Liver (tissue), 7 donors: ENCODE measurements at regions not wholly inside any gene's neighbourhood (a gene's known extent, or its start where the extent isn't known, plus 50 kb on each side); places are given as distances from the start of the nearest gene placed in this dataset.

Experiments used
- DNase-seq: peaks from one replicate; pipeline ENCODE4 v3.0.0-alpha.2; 2017; ENCODE audit warnings: low spot score
- H3K27ac ChIP-seq, 2 donors: one replicate each; pipeline ENCODE4 v1.7.0; 2013; ENCODE audit warnings: inconsistent platforms in 2 of 2, low read length in 2 of 2, control low read depth in 1 of 2, low read depth in 1 of 2, mild to moderate bottlenecking in 1 of 2
- H3K27me3 ChIP-seq, 4 donors: one replicate each; pipeline versions ENCODE4 v1.6.1 to v1.7.0; 2013; ENCODE audit warnings: low read length in 3 of 4, inconsistent platforms in 1 of 4, mild to moderate bottlenecking in 1 of 4, moderate library complexity in 1 of 4; ENCODE audit not compliant: control insufficient read depth in 4 of 4, insufficient read depth in 4 of 4
- H3K36me3 ChIP-seq, 4 donors: one replicate each; pipeline versions ENCODE4 v1.6.1 to v1.7.0; 2013; ENCODE audit warnings: low read length in 3 of 4, mild to moderate bottlenecking in 3 of 4, low read depth in 1 of 4, moderate library complexity in 1 of 4; ENCODE audit not compliant: control insufficient read depth in 4 of 4, insufficient read depth in 3 of 4
- H3K4me1 ChIP-seq, 4 donors: one replicate each; pipeline versions ENCODE4 v1.6.1 to v1.7.0; 2013; ENCODE audit warnings: low read length in 3 of 4, mild to moderate bottlenecking in 3 of 4, moderate library complexity in 1 of 4; ENCODE audit not compliant: control insufficient read depth in 4 of 4, insufficient read depth in 4 of 4
- H3K4me3 ChIP-seq, 3 donors: one replicate each; pipeline versions ENCODE4 v1.6.1 to v1.7.0; 2013; ENCODE audit warnings: low read length in 3 of 3, control low read depth in 1 of 3, low read depth in 1 of 3, mild to moderate bottlenecking in 1 of 3
- H3K9ac ChIP-seq, 2 donors: one replicate each; pipeline ENCODE4 v1.7.0; 2013; ENCODE audit warnings: low read length in 2 of 2, mild to moderate bottlenecking in 2 of 2, moderate library complexity in 2 of 2, control low read depth in 1 of 2, low read depth in 1 of 2
- H3K9me3 ChIP-seq, 4 donors: one replicate each; pipeline versions ENCODE4 v1.6.1 to v1.7.0; 2013; ENCODE audit warnings: low read length in 3 of 4; ENCODE audit not compliant: control insufficient read depth in 4 of 4
- ATF3 ChIP-seq: IDR thresholded peaks from 2 replicates; pipeline ENCODE4 v1.6.1; 2016; ENCODE audit warnings: antibody characterized with exemption
- CTCF ChIP-seq: fragments of 150-350 bp; IDR thresholded peaks from 2 replicates; pipeline ENCODE4 v1.5.1; 2017; ENCODE audit warnings: improper control_type of control experiment, low read depth, low read length; ENCODE audit not compliant: missing input control
- FOXA1 ChIP-seq: IDR thresholded peaks from 2 replicates; pipeline ENCODE4 v1.6.1; 2016; ENCODE audit warnings: antibody characterized with exemption
- GABPA ChIP-seq, 2 donors: IDR thresholded peaks in 1 of 2; conservative IDR thresholded peaks in 1 of 2; 2 replicates each; pipeline ENCODE4 v1.6.1; 2016; ENCODE audit warnings: antibody characterized with exemption in 2 of 2, mild to moderate bottlenecking in 1 of 2, moderate library complexity in 1 of 2
- HNF4A ChIP-seq, 2 donors: conservative IDR thresholded peaks; 2 replicates each; pipeline ENCODE4 v1.6.1; 2016; ENCODE audit warnings: antibody characterized with exemption in 2 of 2, mild to moderate bottlenecking in 2 of 2
- HNF4G ChIP-seq: IDR thresholded peaks from 2 replicates; pipeline ENCODE4 v1.6.1; 2016; ENCODE audit warnings: antibody characterized with exemption
- MAX ChIP-seq: IDR thresholded peaks from 2 replicates; pipeline ENCODE4 v1.6.1; 2016; ENCODE audit warnings: antibody characterized with exemption
- NR2F2 ChIP-seq: IDR thresholded peaks from 2 replicates; pipeline ENCODE4 v1.6.1; 2016; ENCODE audit warnings: antibody characterized with exemption
- REST ChIP-seq: IDR thresholded peaks from 2 replicates; pipeline ENCODE4 v1.6.1; 2016; ENCODE audit warnings: antibody characterized with exemption, mild to moderate bottlenecking
- RXRA ChIP-seq, 2 donors: IDR thresholded peaks; 2 replicates each; pipeline ENCODE4 v1.6.1; 2017 to 2018; ENCODE audit warnings: antibody characterized with exemption in 2 of 2, mild to moderate bottlenecking in 1 of 2
- SP1 ChIP-seq: IDR thresholded peaks from 2 replicates; pipeline ENCODE4 v1.6.1; 2018; ENCODE audit warnings: antibody characterized with exemption, mild to moderate bottlenecking
- YY1 ChIP-seq: IDR thresholded peaks from 2 replicates; pipeline ENCODE4 v1.6.1; 2016; ENCODE audit warnings: antibody characterized with exemption, mild to moderate bottlenecking
- ZBTB33 ChIP-seq: IDR thresholded peaks from 2 replicates; pipeline ENCODE4 v1.6.1; 2016; ENCODE audit warnings: antibody characterized with exemption
- donor health status: healthy.
- donor health status: healthy.
- donor health status: healthy.
- donor health status: healthy.

GRCh38 chr10:83310688-83311087, 828.6 kb upstream of the GHITM start:
- Histone ChIP-seq H3K27me3 (no peaks in the 10 kb centered on the region), H3K36me3 (no peaks in the 10 kb centered on the region)

More at GRCh38 chr10:83310688-83311087, 828.6 kb upstream of the GHITM start:
- Histone ChIP-seq H3K27ac (no peak overlapping the region), H3K9ac (no peak overlapping the region), H3K4me1 (no peaks in the 10 kb centered on the region), H3K9me3 (no peaks in the 10 kb centered on the region), H3K4me3 (no peak overlapping the region)
- TF ChIP-seq FOXA1 (no peak), MAX (no peak), CTCF (no peak), REST (no peak), YY1 (no peak), GABPA (IDR thresholded peaks at IDR 0.05 in 1 of 2, conservative IDR thresholded peaks at IDR 0.05 in 1 of 2) (no peak), SP1 (no peak), HNF4G (no peak), NR2F2 (no peak), HNF4A (conservative IDR thresholded peaks at IDR 0.05) (no peak), RXRA (IDR thresholded peaks at IDR 0.05) (no peak), ZBTB33 (no peak), ATF3 (no peak)
- DNase-seq, result no peak
